Right atrium auricular region (tissue), 2 donors: ENCODE measurements at regions not wholly inside any gene's neighbourhood (a gene's known extent, or its start where the extent isn't known, plus 50 kb on each side); places are given as distances from the start of the nearest gene placed in this dataset.
"Not testable (repeated sequence)": the region's sequence is repeated elsewhere in the genome, so short reads cannot be mapped to it uniquely, and the experiment has no call there.

Experiments used
- DNase-seq: peaks from one replicate; pipeline ENCODE4 v3.0.0-alpha.2; 2019; ENCODE audit warnings: low spot score
- H3K27ac ChIP-seq, 2 donors: fragments of 200-600 bp; sonication (generic); 1 replicate in 1 of 2; 2 replicates in 1 of 2; pipeline ENCODE4 v1.5.1; 2016 to 2019
- H3K27me3 ChIP-seq, 2 donors: fragments of 200-600 bp; sonication (generic); one replicate each; pipeline versions ENCODE4 v1.5.1 to v1.6.0; 2017 to 2019
- H3K36me3 ChIP-seq: fragments of 200-600 bp; sonication (generic); one replicate; pipeline ENCODE4 v1.5.1; 2016
- H3K4me1 ChIP-seq, 2 donors: fragments of 200-600 bp; sonication (generic); one replicate each; pipeline versions ENCODE4 v1.5.1 to v1.6.0; 2017 to 2019
- H3K4me3 ChIP-seq, 2 donors: fragments of 200-600 bp; sonication (generic); 1 replicate in 1 of 2; 2 replicates in 1 of 2; pipeline ENCODE4 v1.5.1; 2017 to 2019; ENCODE audit warnings: mild to moderate bottlenecking in 1 of 2, moderate library complexity in 1 of 2
- H3K9me3 ChIP-seq, 2 donors: fragments of 200-600 bp; sonication (generic); one replicate each; pipeline ENCODE4 v1.5.1; 2019
- CTCF ChIP-seq, 2 donors: fragments of 200-600 bp; sonication (generic); IDR thresholded peaks; one replicate each; pipeline ENCODE4 v1.5.1; 2019; ENCODE audit warnings: antibody characterized with exemption in 2 of 2

GRCh38 chr14:87241018-87241768, 751.8 kb downstream of the GALC start:
- no peaks in the 10 kb centered on the region for H3K4me1 ChIP-seq
- H3K4me3 ChIP-seq: no peak overlapping the region
- no peak for TF ChIP-seq CTCF (IDR thresholded peaks at IDR 0.05)
- no peaks in the 10 kb centered on the region for H3K27me3 ChIP-seq
- no peak for DNase-seq
- H3K36me3 ChIP-seq: no peaks in the 10 kb centered on the region
- H3K9me3 ChIP-seq: no peaks in the 10 kb centered on the region
- H3K27ac ChIP-seq: no peak overlapping the region

GRCh38 chr14:87240319-87240718, 752.7 kb downstream of the GALC start:
- not testable (repeated sequence) for H3K27me3 ChIP-seq, H3K9me3 ChIP-seq, H3K27ac ChIP-seq, H3K4me3 ChIP-seq, H3K4me1 ChIP-seq, DNase-seq, H3K36me3 ChIP-seq

GRCh38 chr14:87233806-87234384, 759.1 kb downstream of the GALC start:
- TF ChIP-seq CTCF (IDR thresholded peaks at IDR 0.05): no peak
- DNase-seq: no peak
- no peak overlapping the region for H3K27ac ChIP-seq

GRCh38 chr14:87233266-87233665, 759.7 kb downstream of the GALC start:
- TF ChIP-seq CTCF (IDR thresholded peaks at IDR 0.05): no peak
- H3K4me1 ChIP-seq: no peaks in the 10 kb centered on the region
- H3K4me3 ChIP-seq: no peak overlapping the region
- no peaks in the 10 kb centered on the region for H3K9me3 ChIP-seq
- H3K36me3 ChIP-seq: no peaks in the 10 kb centered on the region
- H3K27ac ChIP-seq: no peak overlapping the region
- DNase-seq: no peak
- no peaks in the 10 kb centered on the region for H3K27me3 ChIP-seq

More at GRCh38 chr14:87233806-87234384, 759.1 kb downstream of the GALC start:
- Histone ChIP-seq H3K9me3 (no peaks in the 10 kb centered on the region), H3K4me1 (no peaks in the 10 kb centered on the region), H3K4me3 (no peak overlapping the region), H3K36me3 (no peaks in the 10 kb centered on the region), H3K27me3 (no peaks in the 10 kb centered on the region)

- Histone ChIP-seq H3K9me3 (no peaks in the 10 kb centered on the region), H3K4me1 (no peaks in the 10 kb centered on the region), H3K4me3 (no peak overlapping the region), H3K36me3 (no peaks in the 10 kb centered on the region), H3K27me3 (no peaks in the 10 kb centered on the region), H3K27ac (no peak overlapping the region)
- no peak for DNase-seq
- TF ChIP-seq CTCF (IDR thresholded peaks at IDR 0.05): no peak
Observed at GRCh38 chr14:87231336-87232026, 761.5 kb downstream of the GALC start.

GRCh38 chr14:87230726-87231125, 762.3 kb downstream of the GALC start:
- no peaks in the 10 kb centered on the region for H3K27me3 ChIP-seq
- H3K27ac ChIP-seq: no peak overlapping the region
- H3K4me1 ChIP-seq: no peaks in the 10 kb centered on the region
- TF ChIP-seq CTCF (IDR thresholded peaks at IDR 0.05): no peak
- no peak for DNase-seq
- no peaks in the 10 kb centered on the region for H3K9me3 ChIP-seq
- no peaks in the 10 kb centered on the region for H3K36me3 ChIP-seq
- no peak overlapping the region for H3K4me3 ChIP-seq
